HG02642 (cell line): ENCODE measurements at regions not wholly inside any gene's neighbourhood (a gene's known extent, or its start where the extent isn't known, plus 50 kb on each side); places are given as distances from the start of the nearest gene placed in this dataset.
"Not testable (repeated sequence)": the region's sequence is repeated elsewhere in the genome, so short reads cannot be mapped to it uniquely, and the experiment has no call there.

ENCODE experiments used
- ATAC-seq: cut with Tn5 transposase; IDR thresholded peaks from one replicate; pipeline ENCODE4 v1.9.1; 2021; ENCODE audit warnings: mild to moderate bottlenecking; ENCODE audit not compliant: unreplicated experiment, poor library complexity

- no peak for ATAC-seq
These were observed 111.0 kb upstream of the KLF14 start for GRCh38 chr7:130844811-130845580.

- no peak for ATAC-seq
These were observed 111.6 kb upstream of the KLF14 start for GRCh38 chr7:130845581-130846085.

- no peak for ATAC-seq
These were observed 115.6 kb upstream of the KLF14 start for GRCh38 chr7:130849604-130850003.

- no peak for ATAC-seq
These were observed 116.9 kb upstream of the KLF14 start for GRCh38 chr7:130850956-130851355.

- no peak for ATAC-seq
These were observed 118.9 kb upstream of the KLF14 start for GRCh38 chr7:130852867-130853266.

- ATAC-seq = no peak
These were observed 119.7 kb upstream of the KLF14 start for GRCh38 chr7:130853503-130854279.

GRCh38 chr7:130854481-130854880, 120.5 kb upstream of the KLF14 start:
- no peak for ATAC-seq

- ATAC-seq = no peak
These were observed 122.9 kb upstream of the KLF14 start for GRCh38 chr7:130856866-130857265.

GRCh38 chr7:130860832-130861231, 126.8 kb upstream of the KLF14 start:
- not testable (repeated sequence) for ATAC-seq

GRCh38 chr7:130865408-130866236, 131.6 kb upstream of the KLF14 start:
- ATAC-seq = no peak

- ATAC-seq = no peak
These were observed 133.0 kb upstream of the KLF14 start for GRCh38 chr7:130867039-130867438.

GRCh38 chr7:130867581-130868136, 133.7 kb upstream of the KLF14 start:
- ATAC-seq = no peak

GRCh38 chr7:130868139-130868538, 134.1 kb upstream of the KLF14 start:
- ATAC-seq = no peak

GRCh38 chr7:130869918-130870317, 135.9 kb upstream of the KLF14 start:
- no peak for ATAC-seq

- ATAC-seq = no peak
These were observed 138.3 kb upstream of the KLF14 start for GRCh38 chr7:130872341-130872740.

GRCh38 chr7:130872756-130873448, 138.9 kb upstream of the KLF14 start:
- no peak for ATAC-seq

GRCh38 chr7:130874071-130874915, 140.3 kb upstream of the KLF14 start:
- no peak for ATAC-seq

GRCh38 chr7:130875265-130875741, 141.3 kb upstream of the KLF14 start:
- no peak for ATAC-seq

GRCh38 chr7:130875901-130876300, 141.9 kb upstream of the KLF14 start:
- ATAC-seq = no peak
